ENCODE measurements at regions not wholly inside any gene's neighbourhood (a gene's known extent, or its start where the extent isn't known, plus 50 kb on each side); places are given as distances from the start of the nearest gene placed in this dataset.

DNA sequence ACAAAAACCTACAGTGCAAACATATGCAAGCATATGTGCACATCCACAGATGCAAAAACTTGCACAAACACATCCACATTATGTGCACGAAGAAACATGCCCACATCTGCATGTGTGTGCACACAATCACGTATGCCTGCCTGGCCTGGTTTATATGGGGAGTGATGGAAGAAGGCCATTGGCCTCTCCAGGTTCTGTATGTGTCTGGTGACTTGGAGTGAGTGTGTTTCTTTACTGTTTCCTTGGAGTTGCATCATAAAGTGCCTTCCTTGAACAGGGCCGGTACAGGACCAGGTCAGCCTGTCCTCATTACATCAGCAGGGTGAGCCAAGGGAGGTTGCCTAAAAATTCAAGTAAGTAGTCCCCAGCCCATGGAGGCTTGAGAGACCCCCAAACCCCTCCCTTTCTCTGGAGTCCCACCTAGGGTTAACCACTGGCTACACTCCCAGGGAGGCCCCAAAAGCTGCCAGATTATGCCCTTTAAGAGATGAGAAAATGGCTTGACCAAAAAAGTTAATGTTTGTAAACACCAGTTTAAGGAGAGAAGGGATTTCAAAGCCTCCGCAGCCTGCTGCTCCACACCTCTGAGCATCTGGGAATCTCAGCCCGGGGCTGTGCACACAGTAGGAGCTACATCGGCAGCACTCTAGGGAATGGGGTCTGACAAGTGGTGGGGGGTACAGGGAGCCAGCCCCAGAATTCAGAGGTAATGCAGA lies 140.8 kb downstream of the VEGFA start (continued):
- TF ChIP-seq RNF219 (CRISPR knock-in tag; IDR thresholded peaks at IDR 0.05), result no peak
- TF ChIP-seq CCNT2 (IDR thresholded peaks at IDR 0.05; ENCODE audit: borderline replicate concordance, extremely low read depth, insufficient read length, low read depth, low read length), result peak; percentile 18
- no peak for TF ChIP-seq STAG1 (CRISPR knock-in tag; IDR thresholded peaks at IDR 0.05; ENCODE audit: borderline replicate concordance)

- peak overlapping the region in 1 of 2 experiments; percentile 70; a peak in 1 of 4 replicates for H3K9ac ChIP-seq (ENCODE audit: insufficient read depth in 1 of 2, low read depth in 2 of 2, low read length in 2 of 2)
- H4K20me1 ChIP-seq (replicated peaks; ENCODE audit: control insufficient read depth, insufficient read depth, low read length), result no peaks in the 10 kb centered on the region
- FAIRE-seq (no peak), DNase-seq (ENCODE audit: extremely low read depth in 1 of 4, low spot score in 3 of 4) (no peak), ATAC-seq (no peak)
- H3K9me3 ChIP-seq (replicated peaks; ENCODE audit: control insufficient read depth, insufficient read depth, low read depth, low read length), result no peaks in the 10 kb centered on the region
- in situ Hi-C loops (cut with MboI), result no loop called here
- no peaks in the 10 kb centered on the region for H3K79me2 ChIP-seq (ENCODE audit: control insufficient read depth, insufficient read depth, low read length)
- H3K36me3 ChIP-seq (ENCODE audit: control insufficient read depth, insufficient read depth, low read length), result no peaks in the 10 kb centered on the region
- 50% methylated on average over 1 of the region's 1 CpG for WGBS (ENCODE audit: insufficient coverage, low coverage, missing lambda C conversion rate)
- no peaks in the 10 kb centered on the region for H3K27me3 ChIP-seq (ENCODE audit: control insufficient read depth in 2 of 2, insufficient read depth in 2 of 2, low read length in 2 of 2)
- H3K9me1 ChIP-seq (ENCODE audit: control insufficient read depth, insufficient read depth, low read length), result no peaks in the 10 kb centered on the region
- H3K4me2 ChIP-seq (ENCODE audit: insufficient read depth, low read length), result peak overlapping the region; percentile 35; the same call in 1 of the 2 replicates
- H3K4me3 ChIP-seq, result no peak overlapping the region
- no peak overlapping the region for H2AFZ ChIP-seq (ENCODE audit: low read depth, low read length)
- H3K4me1 ChIP-seq (replicated peaks in 1 of 2; ENCODE audit: control insufficient read depth in 2 of 2, insufficient read depth in 2 of 2, low read length in 2 of 2), result peaks cover 18 to 60% of the 10 kb centered on the region in 2 experiments
- no peak overlapping the region; the same call in 2 of the 3 replicates for H3K27ac ChIP-seq (ENCODE audit: extremely low read depth, low read depth, low read length)
- CTCF ChIA-PET (ENCODE audit: low intra/inter-chr PET ratio), result no interaction called here
- POLR2A ChIA-PET, result interaction anchor here (0.6 to 0.8 kb wide), 3 partner anchors 9 to 200 kb away, joined by 3 to 5 read pairs (median 5); no protein-coding TSS in a partner anchor
- no TSS peak for BruUV-seq (replicated peaks)
- intact Hi-C loops (cut with micrococcal nuclease), result loop anchor here (1.0 to 2.0 kb wide), 2 partner anchors 37 to 152 kb away; no protein-coding TSS in a partner anchor
- TF ChIP-seq RNF219 (CRISPR knock-in tag; IDR thresholded peaks at IDR 0.05), result 0 out of 2 replicates have a peak, but pooled peaks have one; percentile 66
- TF ChIP-seq NFATC3 (IDR thresholded peaks at IDR 0.05), result peak; percentile 55
- TF ChIP-seq LARP7 (IDR thresholded peaks at IDR 0.05), result peak; percentile 45; the same call in 1 of the 2 replicates
- TF ChIP-seq, protein P1, sequence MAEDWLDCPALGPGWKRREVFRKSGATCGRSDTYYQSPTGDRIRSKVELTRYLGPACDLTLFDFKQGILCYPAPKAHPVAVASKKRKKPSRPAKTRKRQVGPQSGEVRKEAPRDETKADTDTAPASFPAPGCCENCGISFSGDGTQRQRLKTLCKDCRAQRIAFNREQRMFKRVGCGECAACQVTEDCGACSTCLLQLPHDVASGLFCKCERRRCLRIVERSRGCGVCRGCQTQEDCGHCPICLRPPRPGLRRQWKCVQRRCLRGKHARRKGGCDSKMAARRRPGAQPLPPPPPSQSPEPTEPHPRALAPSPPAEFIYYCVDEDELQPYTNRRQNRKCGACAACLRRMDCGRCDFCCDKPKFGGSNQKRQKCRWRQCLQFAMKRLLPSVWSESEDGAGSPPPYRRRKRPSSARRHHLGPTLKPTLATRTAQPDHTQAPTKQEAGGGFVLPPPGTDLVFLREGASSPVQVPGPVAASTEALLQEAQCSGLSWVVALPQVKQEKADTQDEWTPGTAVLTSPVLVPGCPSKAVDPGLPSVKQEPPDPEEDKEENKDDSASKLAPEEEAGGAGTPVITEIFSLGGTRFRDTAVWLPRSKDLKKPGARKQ (CRISPR knock-in tag; IDR thresholded peaks at IDR 0.05), result peak; percentile 35; the same call in 1 of the 2 replicates
- no peak; the same call in 1 of the 2 replicates for TF ChIP-seq STAT5B (CRISPR knock-in tag; IDR thresholded peaks at IDR 0.05)
Observed at GRCh38 chr6:43910149-43910637, 140.2 kb downstream of the VEGFA start.

All from K562 (cell line).